NCI-H146 treated with DMSO at 0.1 percent for 48 hours (cell line): ENCODE measurements at regions not wholly inside any gene's neighbourhood (a gene's known extent, or its start where the extent isn't known, plus 50 kb on each side); places are given as distances from the start of the nearest gene placed in this dataset.

Experiments used
- DNase-seq: peaks from one replicate; lab custom pipeline; 2025; ENCODE audit not compliant: unreplicated experiment; lab: John Stamatoyannopoulos, UW

DNA sequence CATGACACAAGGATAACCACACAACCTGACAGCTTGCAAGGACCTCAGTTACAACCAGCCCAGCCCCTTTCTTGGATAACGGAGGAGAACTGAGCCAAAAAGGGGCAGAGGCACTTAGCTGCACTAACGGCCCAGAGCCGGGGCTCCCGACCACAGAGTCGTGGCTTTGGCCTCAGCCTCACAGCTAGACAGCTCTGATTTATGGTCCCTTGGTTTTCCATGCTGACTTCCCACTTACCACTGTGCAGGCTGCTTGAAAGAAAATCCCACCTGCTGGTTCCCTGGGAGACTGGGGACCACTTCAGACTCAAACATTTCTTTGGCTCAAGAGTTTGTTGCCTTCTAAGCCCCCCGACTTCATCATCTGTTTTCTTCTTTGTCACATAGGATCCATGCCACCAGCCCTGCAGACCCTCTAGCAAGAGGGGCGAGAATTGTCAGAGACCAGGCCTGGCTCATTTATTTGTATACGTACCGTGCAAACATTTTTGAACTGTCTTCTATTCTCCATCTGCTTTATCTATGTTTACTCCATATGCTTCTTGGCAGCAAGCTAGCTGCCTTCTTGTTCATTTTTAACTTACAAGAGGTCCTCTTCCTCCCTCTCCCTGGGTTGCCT lies 352.6 kb upstream of the MYT1L start:
- DNase-seq, result no peak

DNA sequence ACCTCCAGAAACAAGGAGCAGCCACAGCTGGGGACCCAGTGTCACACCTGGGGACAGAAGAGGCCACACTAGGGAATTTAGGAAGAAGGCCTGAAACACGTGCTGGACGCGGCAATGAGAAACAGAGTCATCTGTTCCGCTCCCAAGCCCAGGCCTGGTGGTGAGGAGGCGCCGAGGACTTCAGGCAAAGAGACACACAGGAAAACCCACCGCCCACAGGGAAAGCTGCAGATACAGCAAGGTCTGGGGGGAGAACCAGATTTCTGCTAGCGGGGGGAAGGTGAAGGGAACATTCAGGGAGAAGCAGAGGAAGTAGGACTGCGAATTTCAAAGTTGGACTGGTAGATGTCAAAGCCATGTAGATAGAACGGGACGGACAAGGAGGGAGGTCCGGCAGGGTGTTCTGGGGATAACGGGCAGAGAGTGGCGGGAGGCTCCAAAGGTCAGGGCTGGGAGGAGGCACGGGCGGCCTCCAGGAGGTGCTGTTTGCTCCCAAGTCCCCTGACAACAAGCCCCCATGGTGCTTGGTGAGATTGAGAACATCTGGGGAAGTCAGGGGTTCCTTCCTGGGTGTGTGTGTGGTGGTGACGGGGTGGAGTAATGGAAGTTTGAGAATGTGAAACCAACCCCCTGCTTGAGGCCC lies 351.7 kb upstream of the MYT1L start:
- DNase-seq, result no peak

DNA sequence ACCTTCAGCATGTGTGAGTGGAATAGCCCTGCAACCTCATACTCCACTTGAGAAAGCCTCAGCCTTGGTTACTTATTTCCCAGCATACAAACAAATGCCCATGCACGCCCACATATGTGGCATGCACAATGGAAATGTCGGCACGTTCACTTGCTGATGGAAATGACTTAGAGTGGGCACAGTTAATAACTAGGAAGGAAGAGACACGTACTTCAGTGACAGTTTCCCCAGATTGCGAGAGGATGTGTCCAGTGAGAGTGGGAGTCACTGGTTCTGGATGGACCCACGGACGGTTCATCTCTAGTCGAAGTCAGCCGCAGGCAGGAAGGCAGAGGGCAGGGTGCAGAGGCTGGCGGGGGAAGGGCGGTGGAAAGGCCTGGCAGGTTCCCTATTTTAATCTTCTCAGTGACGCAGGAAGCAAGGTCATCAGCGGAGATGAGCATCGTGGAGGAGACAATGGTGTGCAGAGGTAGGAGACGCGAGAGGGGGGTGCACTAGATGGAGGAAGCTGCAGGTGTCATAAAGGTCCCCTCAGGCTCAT lies 350.7 kb upstream of the MYT1L start:
- DNase-seq, result no peak

DNA sequence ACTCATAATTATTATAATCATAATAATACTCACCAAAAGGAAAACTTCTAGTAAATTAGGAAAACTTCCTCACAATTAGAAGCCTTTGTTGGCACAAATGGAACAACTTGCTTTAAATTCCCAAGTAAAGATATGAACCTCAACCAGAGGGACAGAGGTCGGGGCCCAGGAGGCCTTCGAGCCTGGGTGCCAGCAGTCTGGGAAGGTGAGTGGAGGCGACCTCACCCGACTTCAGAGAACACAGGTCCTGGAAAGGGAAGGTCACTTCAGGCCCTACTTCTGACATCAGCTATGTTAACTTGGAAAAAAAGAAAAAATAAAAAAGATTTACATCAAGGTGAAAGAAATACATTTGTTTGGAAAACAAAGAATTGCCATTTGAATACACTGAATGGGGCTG lies 350.0 kb upstream of the MYT1L start:
- no peak for DNase-seq

DNA sequence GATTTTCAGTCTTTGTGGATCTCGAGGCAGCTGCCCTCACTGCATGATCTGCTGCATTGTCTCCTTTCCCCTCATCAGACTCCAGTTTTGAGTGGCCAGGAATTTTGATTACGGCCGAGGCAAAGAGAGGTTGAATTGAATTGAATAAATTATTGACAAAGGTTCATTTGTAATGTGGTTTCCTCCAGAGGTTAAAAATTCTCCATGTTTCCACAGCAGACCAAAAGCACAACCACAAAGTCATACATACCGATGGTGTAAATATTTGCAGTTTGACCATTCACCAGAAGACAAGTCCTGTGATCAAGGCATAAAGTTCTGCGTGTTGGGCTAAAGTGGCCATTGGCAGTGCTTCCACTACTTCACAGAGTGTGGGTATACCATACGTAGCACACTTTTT lies 343.8 kb upstream of the MYT1L start:
- DNase-seq, result no peak

DNA sequence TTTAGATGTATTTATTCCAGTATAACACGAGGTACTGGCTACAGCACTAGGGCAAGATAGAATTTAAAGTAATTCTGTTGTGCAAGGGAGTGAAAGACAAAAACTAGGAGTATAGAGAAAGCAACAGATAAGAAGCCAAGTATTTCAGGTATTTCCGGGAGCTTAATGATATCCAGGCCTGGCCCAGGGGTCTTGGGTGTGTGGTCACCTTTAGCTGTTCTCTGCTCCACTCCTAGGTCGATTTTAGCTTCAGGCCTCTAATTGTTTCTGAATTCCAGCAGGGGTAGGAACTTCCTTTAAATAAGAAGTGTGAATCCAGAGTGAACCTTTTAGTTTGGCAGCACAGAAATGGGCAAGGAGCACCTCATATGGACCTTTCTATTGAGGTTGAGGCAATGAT lies 342.3 kb upstream of the MYT1L start:
- no peak for DNase-seq

DNA sequence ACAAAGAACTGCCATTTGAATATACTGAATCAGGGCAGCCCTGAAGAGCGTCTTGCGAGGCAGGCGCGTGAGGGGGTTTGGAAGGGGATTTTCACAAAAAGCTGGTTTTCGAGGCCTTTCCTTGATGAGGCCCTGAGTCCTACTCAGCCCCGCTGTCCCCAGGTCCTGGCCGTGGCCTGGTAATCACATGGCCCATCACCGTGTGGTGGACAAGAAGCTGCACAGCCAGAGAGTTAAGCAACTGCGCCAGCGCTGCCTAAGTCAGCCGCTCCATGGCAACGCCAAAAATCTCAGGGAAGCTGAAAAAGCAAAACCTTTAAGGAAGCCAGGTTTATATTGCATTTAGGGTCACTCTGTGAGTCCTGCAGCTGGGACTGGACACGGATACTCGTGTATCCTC lies 341.2 kb upstream of the MYT1L start:
- DNase-seq, result no peak

DNA sequence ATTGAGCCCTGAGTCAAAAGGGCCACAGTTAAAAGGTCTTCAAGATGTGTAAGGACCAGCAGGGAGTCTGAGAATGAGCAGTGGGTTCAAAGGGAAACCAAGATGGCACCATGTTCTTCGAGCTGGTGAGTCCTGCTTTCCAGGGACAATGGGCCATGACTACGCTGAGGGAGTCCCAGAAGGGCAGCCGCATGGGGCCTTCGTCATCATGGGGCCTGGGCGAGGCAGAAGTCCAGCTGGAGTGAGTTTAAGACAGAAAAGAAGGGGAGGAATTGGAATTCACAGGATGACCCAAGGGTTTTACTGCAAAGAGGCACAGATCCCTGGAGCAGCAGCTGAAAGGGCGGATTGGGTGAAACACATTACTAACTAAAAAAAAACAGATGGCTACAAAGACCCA lies 340.8 kb upstream of the MYT1L start:
- no peak for DNase-seq

DNA sequence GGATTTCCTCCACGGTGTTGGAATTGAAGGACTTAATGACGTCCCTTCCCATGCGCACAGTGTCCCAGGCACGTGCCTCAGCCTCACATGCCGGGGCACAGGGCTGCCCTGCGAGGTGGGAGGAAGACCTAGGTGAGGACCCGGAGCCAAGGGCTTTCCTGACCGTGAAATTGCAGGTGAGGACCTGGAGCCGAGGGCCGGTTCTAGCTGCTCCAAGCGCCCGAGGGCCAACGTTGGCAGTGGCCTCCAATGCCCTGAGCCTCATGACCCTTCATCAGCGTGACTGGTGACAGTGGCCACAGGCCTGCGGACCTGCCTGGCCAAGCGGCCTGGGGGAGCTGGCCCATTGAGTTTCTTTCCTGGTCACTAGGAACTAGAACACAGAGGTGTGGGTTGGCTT lies 338.2 kb upstream of the MYT1L start:
- no peak for DNase-seq

DNA sequence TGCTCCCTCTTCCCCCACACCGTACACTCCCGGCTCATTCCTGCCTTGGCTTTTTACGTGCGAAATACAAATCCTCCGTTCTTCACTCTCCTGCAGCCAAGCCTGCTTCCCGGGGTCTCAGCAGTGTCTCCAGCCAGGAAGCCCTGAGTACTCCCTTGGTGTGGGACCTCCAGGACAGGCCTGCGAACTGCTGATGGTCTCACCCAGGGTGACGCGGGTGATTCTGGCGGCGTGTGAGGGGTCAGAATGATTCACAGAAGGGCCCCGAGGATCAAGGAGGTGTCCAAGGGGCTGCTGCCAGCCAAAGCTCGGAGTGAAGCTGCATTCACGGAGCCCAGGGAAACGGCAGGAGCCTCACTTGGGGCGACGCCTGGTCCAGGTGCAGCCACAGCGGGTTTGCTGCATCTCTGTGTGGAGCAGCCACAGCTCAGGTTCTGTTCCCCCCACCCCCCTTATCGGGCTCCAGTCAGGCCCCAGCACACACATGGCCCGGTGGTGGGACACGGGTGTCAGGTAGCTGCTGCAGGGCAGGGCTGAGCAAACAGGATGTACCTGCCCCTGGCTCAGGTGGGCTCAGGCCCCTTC lies 337.7 kb upstream of the MYT1L start:
- no peak for DNase-seq

DNA sequence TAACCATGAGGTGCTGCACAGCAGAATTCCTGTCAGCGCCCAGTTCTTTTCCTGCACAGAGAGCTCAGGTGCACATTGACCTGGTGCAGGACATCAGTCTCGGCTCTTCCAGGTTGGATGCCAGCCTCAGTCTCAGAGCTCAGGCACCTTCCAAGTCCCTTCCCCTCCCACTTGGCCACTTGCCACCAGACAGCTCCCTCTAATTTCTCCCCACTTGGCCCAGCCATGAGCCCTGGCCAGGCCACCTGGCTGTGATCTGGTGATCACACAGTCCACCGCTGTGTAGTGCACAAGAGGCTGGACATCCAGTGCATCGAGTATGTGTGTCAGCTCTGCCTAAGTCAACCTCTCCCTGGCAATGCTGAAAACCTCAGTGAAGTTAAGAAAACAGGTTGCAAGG lies 336.6 kb upstream of the MYT1L start:
- no peak for DNase-seq

DNA sequence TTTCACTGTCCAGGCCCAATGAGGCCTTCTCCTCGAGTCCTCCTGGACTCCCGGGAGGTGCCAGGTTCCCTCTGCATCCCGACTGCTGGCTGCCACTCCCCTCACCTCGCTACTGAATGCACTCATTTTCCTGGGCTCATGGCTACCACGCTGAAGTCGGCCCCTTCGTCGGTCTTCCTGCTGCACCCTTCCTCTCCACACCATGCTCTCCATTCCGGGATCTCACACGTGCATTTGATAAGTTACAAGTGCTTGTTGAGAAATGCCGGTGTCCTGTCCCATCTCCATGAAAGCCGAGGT lies 334.7 kb upstream of the MYT1L start:
- no peak for DNase-seq

DNA sequence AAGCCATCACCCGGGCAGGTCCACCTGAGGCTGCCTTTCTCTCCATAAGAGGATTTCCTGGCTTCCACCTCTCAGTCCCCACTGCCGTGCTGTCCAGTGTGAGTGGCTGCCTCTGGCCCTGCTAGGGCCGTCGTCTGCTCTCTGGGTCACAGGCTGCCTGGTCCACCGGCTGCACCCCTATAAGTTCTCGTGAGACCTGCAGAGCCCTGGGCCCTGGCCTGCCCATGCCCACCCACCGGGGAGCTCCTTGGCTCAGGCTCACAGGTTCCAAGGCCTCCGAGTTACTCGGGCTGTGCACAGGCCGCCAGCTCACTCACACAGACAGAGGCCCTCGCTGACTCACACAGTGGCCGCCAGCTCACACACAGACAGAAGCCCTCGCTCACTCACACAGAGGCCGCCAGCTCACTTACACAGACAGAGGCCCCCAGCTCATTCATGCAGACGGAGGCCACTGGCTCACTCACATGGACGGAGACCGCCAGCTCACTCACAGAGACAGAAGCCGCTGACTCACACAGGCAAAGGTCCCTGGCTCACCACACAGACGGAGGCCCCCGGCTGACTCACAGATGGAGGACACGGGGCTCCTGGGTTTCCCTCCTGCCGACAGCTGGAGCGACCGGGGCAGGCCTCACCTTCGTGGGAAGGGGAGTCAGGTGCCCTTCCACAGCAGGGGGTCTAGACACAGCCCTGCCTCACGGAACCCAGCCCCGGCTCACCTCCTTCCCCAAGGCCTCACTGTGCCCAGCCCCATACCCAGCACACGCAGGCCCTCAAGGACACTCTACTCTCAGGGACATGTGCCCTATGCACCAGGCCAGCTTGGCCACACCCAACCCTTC lies 334.1 kb upstream of the MYT1L start:
- DNase-seq, result no peak

DNA sequence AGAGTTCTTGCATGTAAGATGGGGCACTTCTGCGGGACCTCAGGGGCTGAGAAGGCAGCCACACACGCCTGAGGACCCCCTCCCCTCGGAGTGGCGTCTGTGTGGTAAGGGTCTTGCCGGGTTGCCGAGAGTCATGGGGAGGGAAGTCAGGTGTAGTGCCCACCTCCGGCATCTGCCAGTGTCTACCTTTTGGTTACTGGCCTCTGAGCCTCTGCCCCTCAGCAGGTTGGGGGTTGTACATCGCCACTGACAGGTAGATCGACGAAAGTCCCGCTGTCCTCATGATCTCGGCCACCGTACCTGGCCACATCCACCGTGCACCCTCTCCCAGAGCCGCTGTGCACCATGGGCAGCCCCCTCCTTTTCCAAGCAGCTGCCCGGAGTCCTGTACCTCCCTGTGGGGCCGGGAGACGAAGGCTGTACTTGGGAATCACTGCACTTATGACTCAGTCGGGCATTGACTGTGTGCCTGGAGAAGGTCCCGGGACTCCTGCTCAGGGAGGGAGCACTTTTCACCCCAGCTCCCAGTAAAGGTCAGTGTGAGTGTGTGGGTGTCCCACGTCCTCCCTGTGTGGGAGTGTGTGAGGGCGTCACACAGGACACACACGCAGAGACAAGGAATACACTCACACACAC lies 332.4 kb upstream of the MYT1L start:
- no peak for DNase-seq

DNA sequence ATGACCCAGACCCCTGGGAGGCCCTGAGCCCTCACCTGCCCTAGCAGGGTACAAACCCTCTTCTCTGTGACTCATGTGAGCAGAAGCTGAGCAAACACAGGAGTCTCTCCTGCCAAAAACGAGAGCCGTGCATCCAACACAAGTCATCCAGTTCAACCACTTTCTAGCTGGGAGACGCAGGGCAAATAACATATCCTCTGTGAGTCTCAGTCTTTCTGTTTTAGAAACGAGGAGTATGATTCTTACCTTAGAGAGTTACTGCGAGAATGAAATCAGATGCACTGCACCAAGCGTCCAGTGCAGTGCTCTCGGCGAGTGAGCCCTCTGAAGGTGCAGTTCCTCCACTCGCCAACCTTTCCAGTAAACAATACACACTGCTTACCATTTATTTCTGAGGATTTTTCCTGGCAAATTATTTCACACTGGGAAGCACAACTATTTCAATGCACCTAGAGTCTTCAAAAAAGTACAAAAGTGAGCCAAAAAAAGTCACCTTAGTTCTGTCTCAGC lies 331.8 kb upstream of the MYT1L start:
- DNase-seq, result peak; percentile 46

DNA sequence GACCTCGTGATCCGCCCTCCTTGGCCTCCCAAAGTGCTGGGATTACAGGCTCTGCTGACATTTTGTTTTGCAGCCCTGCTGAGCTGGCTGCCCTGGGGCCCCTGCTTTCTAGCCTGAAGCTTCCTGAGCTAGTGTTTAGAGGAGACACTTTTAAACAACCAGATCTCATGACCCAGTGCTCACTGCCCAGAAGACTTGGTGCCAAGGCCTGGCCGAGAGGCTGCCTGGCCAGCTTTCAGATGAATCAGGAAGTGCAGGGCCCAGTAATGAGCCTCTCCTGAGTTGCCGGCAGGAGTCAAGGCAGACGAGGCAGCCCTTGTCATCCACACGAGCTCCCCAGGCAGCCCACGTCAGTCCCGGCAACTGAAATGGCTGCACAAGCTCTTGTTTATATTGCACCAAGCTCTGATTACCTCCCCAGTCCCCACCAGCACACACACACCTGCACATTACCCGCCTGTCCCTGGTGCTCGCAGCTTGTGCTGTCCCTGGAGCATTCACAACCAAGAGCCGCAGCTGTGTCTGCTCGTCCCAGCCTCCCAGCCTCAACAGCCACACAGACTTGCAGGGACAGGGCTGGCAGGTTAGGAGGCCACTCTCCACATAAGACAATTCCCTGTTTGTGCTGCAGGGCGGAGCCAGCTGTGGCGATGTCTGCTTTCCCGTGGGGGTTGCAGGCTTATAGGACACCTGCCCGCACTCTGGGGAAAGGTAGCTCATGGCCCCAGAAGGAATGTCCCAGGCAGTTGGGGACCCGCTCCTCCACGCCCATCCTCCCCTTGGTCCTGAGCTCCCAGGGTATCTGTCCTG lies 331.2 kb upstream of the MYT1L start:
- DNase-seq, result peak; percentile 57

DNA sequence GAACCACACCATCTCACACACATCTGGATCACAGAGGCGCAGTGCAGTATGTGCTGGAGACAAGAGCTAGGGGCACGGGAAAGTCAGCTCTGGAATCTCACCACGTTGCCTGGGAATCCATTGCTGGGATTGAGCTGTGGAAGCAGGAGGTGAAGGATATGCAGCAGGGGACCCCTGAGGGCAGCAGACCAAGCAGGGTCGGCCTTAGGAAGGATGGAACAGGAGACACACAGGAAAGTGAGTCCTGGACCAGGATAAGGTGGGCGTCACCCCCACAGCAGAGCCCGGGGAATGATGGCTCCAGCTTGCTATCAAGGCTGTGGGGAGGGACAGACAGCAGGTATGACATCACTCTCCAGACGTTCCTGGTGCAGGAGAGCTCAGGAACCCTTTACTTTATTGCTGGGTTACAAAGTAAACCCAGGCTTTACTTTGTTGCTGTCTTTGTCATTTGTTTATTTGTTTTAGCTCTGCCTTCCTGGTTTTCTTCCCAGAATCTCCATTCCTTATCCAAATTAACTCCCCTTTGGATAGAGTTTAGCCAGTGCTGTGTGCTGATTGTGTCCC lies 329.8 kb upstream of the MYT1L start:
- no peak for DNase-seq

DNA sequence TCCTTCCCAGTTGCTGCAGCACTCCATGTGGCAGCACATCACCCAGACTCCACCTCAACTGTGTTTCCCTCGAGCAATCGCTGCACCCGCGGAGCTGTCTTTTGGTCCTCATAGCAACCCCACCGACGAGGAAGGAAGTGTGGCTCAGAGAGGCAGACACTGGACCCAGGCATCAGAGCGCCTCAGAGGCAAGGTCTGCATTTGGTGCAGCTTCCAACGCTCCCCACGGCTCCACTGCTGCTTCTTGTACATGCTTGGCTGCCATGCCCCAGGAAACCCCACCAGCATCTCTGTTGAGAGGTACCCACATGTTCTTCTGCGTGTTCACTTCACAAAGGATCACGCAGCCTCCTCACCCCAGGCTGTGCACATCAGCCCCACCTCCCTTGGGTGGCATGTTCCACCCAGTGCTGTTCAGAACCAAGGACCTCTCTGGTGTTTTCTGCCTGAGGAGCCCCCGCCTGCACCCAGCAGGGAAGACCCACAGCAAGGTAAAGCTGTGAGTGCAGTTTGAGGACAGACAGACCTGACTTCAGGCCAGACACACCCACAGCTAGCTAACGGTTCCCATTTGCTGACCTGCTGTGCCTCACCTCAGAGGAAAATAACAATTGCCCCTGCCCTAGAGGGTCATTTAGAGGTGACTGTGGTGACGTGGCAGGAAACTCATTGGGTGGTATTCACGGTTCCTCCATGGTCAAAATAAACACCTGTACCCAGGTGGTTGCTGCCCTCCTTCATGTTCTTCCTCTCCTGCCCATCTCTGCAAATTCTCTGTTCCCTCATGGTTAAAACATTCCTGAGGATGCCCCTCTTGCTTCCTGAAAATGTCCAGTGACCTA lies 326.3 kb upstream of the MYT1L start:
- DNase-seq, result no peak
